Neural cell (in vitro differentiated cells): ENCODE measurements at regions not wholly inside any gene's neighbourhood (a gene's known extent, or its start where the extent isn't known, plus 50 kb on each side); places are given as distances from the start of the nearest gene placed in this dataset.

Source experiments
- H2AFZ ChIP-seq: fragments of 200-600, 300-800 bp; sonication (generic), shearing (Covaris generic); 2 replicates; pipeline ENCODE4 v1.6.0; 2014; ENCODE audit warnings: low read depth, mild to moderate bottlenecking, antibody characterized with exemption, low read length, moderate library complexity
- H3F3A ChIP-seq: fragments of 200-600 bp; shearing (Covaris generic); 2 replicates; pipeline ENCODE4 v1.6.1; 2016; ENCODE audit warnings: mild to moderate bottlenecking, moderate library complexity, mixed read lengths, antibody characterized with exemption, low read length; ENCODE audit not compliant: insufficient read depth, poor library complexity, severe bottlenecking
- H3K27ac ChIP-seq: fragments of 200-600, 300-800 bp; sonication (generic), shearing (Covaris generic); 2 replicates; pipeline ENCODE4 v1.5.1; 2014; ENCODE audit warnings: mild to moderate bottlenecking, low read length, moderate library complexity
- H3K27me3 ChIP-seq: fragments of 300-800, 200-600 bp; sonication (generic), shearing (Covaris generic); 2 replicates; pipeline ENCODE4 v1.6.0; 2014; ENCODE audit warnings: mild to moderate bottlenecking, low read depth, low read length, moderate library complexity; ENCODE audit not compliant: insufficient read depth
- H3K36me3 ChIP-seq: fragments of 300-800, 200-600 bp; sonication (generic), shearing (Covaris generic); 2 replicates; pipeline ENCODE4 v1.5.1; 2014; ENCODE audit warnings: mild to moderate bottlenecking, antibody characterized with exemption, low read length, moderate library complexity; ENCODE audit not compliant: insufficient read depth
- H3K4me2 ChIP-seq: fragments of 300-800, 200-600 bp; sonication (generic), shearing (Covaris generic); 2 replicates; pipeline ENCODE4 v1.6.0; 2014; ENCODE audit warnings: mild to moderate bottlenecking, low read length
- H3K4me3 ChIP-seq: fragments of 300-800, 200-600 bp; sonication (generic), shearing (Covaris generic); 2 replicates; pipeline ENCODE4 v1.5.1; 2014; ENCODE audit warnings: mild to moderate bottlenecking, low read length, moderate library complexity
- H3K79me2 ChIP-seq: fragments of 200-600 bp; shearing (Covaris generic); replicated peaks from 2 replicates; pipeline ENCODE4 v1.6.0; 2014; ENCODE audit warnings: mild to moderate bottlenecking, low read length, moderate library complexity; ENCODE audit not compliant: insufficient read depth
- H3K9ac ChIP-seq: fragments of 300-800, 200-600 bp; sonication (generic), shearing (Covaris generic); 2 replicates; pipeline ENCODE4 v1.6.1; 2016; ENCODE audit warnings: mild to moderate bottlenecking, low read length, mixed read lengths
- H3K9me2 ChIP-seq: fragments of 200-600 bp; shearing (Covaris generic); 2 replicates; pipeline ENCODE4 v1.6.1; 2016; ENCODE audit warnings: mild to moderate bottlenecking, low read length, mixed read lengths; ENCODE audit not compliant: insufficient read depth
- H3K9me3 ChIP-seq: fragments of 200-600, 300-800 bp; sonication (generic), shearing (Covaris generic); 2 replicates; pipeline ENCODE4 v1.6.1; 2016; ENCODE audit warnings: mild to moderate bottlenecking, mixed run types, low read length, moderate library complexity, mixed read lengths
- H4K20me1 ChIP-seq: fragments of 200-600 bp; shearing (Covaris generic); 2 replicates; pipeline ENCODE4 v1.6.1; 2016; ENCODE audit warnings: mild to moderate bottlenecking, mixed run types; ENCODE audit not compliant: insufficient read depth
- EP300 ChIP-seq: fragments of 450-650 bp; conservative IDR thresholded peaks from 2 replicates; pipeline ENCODE4 v1.6.1; 2014; ENCODE audit warnings: antibody characterized with exemption, mild to moderate bottlenecking, moderate library complexity; ENCODE audit not compliant: poor library complexity, severe bottlenecking
- EZH2 ChIP-seq: fragments of 200-600, 300-800 bp; shearing (Covaris generic), sonication (generic); IDR thresholded peaks from 2 replicates; pipeline ENCODE4 v1.6.1; 2014; ENCODE audit warnings: antibody characterized with exemption, low read length, borderline replicate concordance, mild to moderate bottlenecking; ENCODE audit not compliant: insufficient read depth, poor library complexity, severe bottlenecking
- MXI1 ChIP-seq: fragments of 450-650 bp; conservative IDR thresholded peaks from 2 replicates; pipeline ENCODE4 v1.6.1; 2014; ENCODE audit warnings: antibody characterized with exemption, mild to moderate bottlenecking; ENCODE audit not compliant: poor library complexity, severe bottlenecking
- POLR2AphosphoS5 ChIP-seq: IDR thresholded peaks from 2 replicates; pipeline ENCODE4 v1.6.1; 2012
- RAD21 ChIP-seq: fragments of 450-650 bp; conservative IDR thresholded peaks from 2 replicates; pipeline ENCODE4 v1.6.1; 2014; ENCODE audit warnings: antibody characterized with exemption, mild to moderate bottlenecking, moderate library complexity
- SMC3 ChIP-seq: fragments of 450-650 bp; conservative IDR thresholded peaks from 2 replicates; pipeline ENCODE4 v1.6.1; 2014; ENCODE audit warnings: antibody characterized with exemption, mild to moderate bottlenecking, moderate library complexity; ENCODE audit not compliant: poor library complexity
- TAF1 ChIP-seq: IDR thresholded peaks from 2 replicates; pipeline ENCODE4 v1.6.1; 2012; ENCODE audit warnings: low read depth
- TF ChIP-seq, protein P1 (sequence below): IDR thresholded peaks from 2 replicates; pipeline ENCODE4 v1.6.1; 2012; ENCODE audit warnings: borderline replicate concordance
- TF ChIP-seq, protein P2 (sequence below): fragments of 450-650 bp; IDR thresholded peaks from 2 replicates; pipeline ENCODE4 v1.5.1; 2014; ENCODE audit warnings: antibody characterized with exemption, mild to moderate bottlenecking, moderate library complexity; ENCODE audit not compliant: poor library complexity, severe bottlenecking

DNA sequence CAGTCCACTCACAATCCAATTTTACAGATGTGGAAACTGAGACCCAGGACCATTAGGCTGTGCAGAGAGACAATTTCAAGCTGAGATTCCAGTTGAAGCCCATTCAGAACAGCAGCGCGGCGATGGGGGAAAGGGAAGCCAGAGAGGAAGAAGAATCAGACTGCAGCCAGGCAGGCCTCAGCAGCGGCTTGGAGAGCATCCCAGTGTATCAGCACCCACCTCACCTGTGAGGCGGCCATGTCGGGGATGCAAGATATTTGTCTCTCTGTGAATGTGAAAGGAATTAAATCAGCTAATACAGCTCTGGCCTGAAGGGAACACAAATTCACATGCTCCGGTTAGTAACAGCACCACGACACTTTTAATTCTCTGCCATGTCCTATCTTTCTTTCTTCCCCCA is 198.0 kb upstream of the SOX11 start:
- no peak overlapping the region for H3K4me2 ChIP-seq
- TF ChIP-seq, protein P1, sequence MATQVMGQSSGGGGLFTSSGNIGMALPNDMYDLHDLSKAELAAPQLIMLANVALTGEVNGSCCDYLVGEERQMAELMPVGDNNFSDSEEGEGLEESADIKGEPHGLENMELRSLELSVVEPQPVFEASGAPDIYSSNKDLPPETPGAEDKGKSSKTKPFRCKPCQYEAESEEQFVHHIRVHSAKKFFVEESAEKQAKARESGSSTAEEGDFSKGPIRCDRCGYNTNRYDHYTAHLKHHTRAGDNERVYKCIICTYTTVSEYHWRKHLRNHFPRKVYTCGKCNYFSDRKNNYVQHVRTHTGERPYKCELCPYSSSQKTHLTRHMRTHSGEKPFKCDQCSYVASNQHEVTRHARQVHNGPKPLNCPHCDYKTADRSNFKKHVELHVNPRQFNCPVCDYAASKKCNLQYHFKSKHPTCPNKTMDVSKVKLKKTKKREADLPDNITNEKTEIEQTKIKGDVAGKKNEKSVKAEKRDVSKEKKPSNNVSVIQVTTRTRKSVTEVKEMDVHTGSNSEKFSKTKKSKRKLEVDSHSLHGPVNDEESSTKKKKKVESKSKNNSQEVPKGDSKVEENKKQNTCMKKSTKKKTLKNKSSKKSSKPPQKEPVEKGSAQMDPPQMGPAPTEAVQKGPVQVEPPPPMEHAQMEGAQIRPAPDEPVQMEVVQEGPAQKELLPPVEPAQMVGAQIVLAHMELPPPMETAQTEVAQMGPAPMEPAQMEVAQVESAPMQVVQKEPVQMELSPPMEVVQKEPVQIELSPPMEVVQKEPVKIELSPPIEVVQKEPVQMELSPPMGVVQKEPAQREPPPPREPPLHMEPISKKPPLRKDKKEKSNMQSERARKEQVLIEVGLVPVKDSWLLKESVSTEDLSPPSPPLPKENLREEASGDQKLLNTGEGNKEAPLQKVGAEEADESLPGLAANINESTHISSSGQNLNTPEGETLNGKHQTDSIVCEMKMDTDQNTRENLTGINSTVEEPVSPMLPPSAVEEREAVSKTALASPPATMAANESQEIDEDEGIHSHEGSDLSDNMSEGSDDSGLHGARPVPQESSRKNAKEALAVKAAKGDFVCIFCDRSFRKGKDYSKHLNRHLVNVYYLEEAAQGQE, result no peak
- TF ChIP-seq RAD21, result no peak
- TF ChIP-seq, protein P2, sequence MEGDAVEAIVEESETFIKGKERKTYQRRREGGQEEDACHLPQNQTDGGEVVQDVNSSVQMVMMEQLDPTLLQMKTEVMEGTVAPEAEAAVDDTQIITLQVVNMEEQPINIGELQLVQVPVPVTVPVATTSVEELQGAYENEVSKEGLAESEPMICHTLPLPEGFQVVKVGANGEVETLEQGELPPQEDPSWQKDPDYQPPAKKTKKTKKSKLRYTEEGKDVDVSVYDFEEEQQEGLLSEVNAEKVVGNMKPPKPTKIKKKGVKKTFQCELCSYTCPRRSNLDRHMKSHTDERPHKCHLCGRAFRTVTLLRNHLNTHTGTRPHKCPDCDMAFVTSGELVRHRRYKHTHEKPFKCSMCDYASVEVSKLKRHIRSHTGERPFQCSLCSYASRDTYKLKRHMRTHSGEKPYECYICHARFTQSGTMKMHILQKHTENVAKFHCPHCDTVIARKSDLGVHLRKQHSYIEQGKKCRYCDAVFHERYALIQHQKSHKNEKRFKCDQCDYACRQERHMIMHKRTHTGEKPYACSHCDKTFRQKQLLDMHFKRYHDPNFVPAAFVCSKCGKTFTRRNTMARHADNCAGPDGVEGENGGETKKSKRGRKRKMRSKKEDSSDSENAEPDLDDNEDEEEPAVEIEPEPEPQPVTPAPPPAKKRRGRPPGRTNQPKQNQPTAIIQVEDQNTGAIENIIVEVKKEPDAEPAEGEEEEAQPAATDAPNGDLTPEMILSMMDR, result no peak
- TF ChIP-seq EP300, result no peak
- TF ChIP-seq TAF1, result no peak
- TF ChIP-seq EZH2, result no peak
- TF ChIP-seq MXI1, result no peak
- TF ChIP-seq POLR2AphosphoS5, result no peak
- TF ChIP-seq SMC3, result no peak

DNA sequence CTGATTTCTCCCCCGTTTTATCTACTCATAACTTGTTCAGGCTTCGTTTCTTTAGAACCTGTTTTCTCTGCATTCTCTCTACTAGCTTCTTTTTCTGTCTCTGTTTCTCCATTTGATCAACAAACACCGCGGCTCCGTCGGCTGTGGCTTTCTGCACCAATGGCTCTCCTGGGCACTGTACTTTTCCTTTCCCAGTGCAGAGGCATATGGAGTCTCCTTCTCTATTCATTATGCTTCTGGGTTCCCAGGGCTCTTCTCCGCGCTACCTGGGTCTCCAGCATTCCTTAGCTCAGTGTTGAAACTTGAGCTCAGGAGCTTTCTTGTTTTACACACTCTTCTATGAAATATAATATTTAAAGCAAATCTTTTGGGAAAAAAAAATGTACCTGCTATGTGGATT is 196.6 kb upstream of the SOX11 start:
- Histone ChIP-seq H3K79me2 (no peaks in the 10 kb centered on the region), H3F3A (no peaks in the 10 kb centered on the region), H3K9me3 (no peaks in the 10 kb centered on the region), H3K4me2 (no peak overlapping the region), H3K27me3 (no peaks in the 10 kb centered on the region), H3K9me2 (no peaks in the 10 kb centered on the region), H2AFZ (no peak overlapping the region), H3K4me3 (no peak overlapping the region), H3K27ac (no peak overlapping the region), H4K20me1 (no peaks in the 10 kb centered on the region), H3K9ac (no peak overlapping the region), H3K36me3 (no peaks in the 10 kb centered on the region)
- TF ChIP-seq TAF1, result no peak
- TF ChIP-seq EP300, result no peak
- TF ChIP-seq MXI1, result no peak
- TF ChIP-seq SMC3, result no peak
- TF ChIP-seq POLR2AphosphoS5, result no peak
- TF ChIP-seq EZH2, result no peak
- TF ChIP-seq, protein P1, result no peak

More for the DNA sequence above, 198.0 kb upstream of the SOX11 start:
- Histone ChIP-seq H3K36me3 (no peaks in the 10 kb centered on the region), H3K9ac (no peak overlapping the region), H3K9me2 (no peaks in the 10 kb centered on the region), H3K4me3 (no peak overlapping the region), H3K79me2 (no peaks in the 10 kb centered on the region), H3K27ac (no peak overlapping the region), H3K27me3 (no peaks in the 10 kb centered on the region), H2AFZ (no peak overlapping the region), H3F3A (no peaks in the 10 kb centered on the region), H4K20me1 (no peaks in the 10 kb centered on the region), H3K9me3 (no peaks in the 10 kb centered on the region)
